Neural progenitor cell (in vitro differentiated cells): ENCODE measurements at regions not wholly inside any gene's neighbourhood (a gene's known extent, or its start where the extent isn't known, plus 50 kb on each side); places are given as distances from the start of the nearest gene placed in this dataset.

Source experiments
- EZH2 ChIP-seq: fragments of 200-600 bp; sonication (generic); IDR thresholded peaks from 2 replicates; pipeline ENCODE4 v1.6.1; 2017; ENCODE audit warnings: antibody characterized with exemption, mild to moderate bottlenecking, moderate library complexity
- EZH2phosphoT487 ChIP-seq: fragments of 200-600 bp; sonication (generic); IDR thresholded peaks from 2 replicates; pipeline ENCODE4 v1.6.1; 2017; ENCODE audit warnings: antibody characterized with exemption
- TF ChIP-seq, protein P1 (sequence below): fragments of 200-600 bp; sonication (generic); IDR thresholded peaks from 2 replicates; pipeline ENCODE4 v1.5.1; 2017; ENCODE audit warnings: antibody characterized with exemption, mild to moderate bottlenecking

DNA sequence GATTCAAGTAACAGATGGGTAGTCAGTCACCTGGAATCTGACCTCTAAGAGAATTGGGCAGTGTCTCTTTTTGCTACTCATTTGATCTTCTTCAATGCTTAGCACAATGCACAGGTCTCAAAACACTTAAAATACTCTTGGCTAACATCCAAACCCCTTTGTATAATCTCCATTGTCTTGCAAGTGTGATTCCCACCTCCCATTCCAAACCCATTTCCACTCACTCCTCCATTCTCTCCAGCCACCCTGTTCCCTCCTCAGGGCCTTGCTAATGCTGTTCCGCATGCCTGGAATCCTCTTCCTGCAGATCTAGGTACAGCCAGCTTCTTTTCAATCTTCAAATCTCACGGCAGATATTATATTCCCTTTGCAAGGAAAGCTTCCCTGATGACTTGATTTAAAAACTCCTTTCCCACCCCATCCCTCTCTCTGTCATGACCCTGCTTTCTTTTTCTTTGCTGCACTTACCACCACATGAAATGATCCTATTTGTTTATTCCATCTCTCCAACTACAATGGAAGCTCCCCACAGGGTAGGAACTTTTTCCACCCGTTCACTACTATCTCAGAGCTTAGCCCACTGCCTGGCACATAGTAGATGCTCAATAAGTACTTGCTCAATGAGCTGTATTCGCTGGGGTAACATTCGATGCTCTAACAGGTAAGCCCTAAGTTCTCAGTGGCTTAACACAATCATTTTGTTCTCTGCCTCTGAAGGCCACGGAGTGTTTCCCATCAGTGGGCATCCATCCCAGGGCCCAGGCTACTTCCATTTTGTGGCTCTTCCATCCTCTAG lies 121.7 kb downstream of the MN1 start:
- TF ChIP-seq, protein P1, sequence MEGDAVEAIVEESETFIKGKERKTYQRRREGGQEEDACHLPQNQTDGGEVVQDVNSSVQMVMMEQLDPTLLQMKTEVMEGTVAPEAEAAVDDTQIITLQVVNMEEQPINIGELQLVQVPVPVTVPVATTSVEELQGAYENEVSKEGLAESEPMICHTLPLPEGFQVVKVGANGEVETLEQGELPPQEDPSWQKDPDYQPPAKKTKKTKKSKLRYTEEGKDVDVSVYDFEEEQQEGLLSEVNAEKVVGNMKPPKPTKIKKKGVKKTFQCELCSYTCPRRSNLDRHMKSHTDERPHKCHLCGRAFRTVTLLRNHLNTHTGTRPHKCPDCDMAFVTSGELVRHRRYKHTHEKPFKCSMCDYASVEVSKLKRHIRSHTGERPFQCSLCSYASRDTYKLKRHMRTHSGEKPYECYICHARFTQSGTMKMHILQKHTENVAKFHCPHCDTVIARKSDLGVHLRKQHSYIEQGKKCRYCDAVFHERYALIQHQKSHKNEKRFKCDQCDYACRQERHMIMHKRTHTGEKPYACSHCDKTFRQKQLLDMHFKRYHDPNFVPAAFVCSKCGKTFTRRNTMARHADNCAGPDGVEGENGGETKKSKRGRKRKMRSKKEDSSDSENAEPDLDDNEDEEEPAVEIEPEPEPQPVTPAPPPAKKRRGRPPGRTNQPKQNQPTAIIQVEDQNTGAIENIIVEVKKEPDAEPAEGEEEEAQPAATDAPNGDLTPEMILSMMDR = no peak
- TF ChIP-seq EZH2phosphoT487 (no peak), EZH2 (no peak)
